Activated naive CD8-positive, alpha-beta T cell treated with anti-CD3 and anti-CD28 coated beads, Interleukin-2, amount 10 ng/mL, durations not matched to agents 7 days and 5 days (primary cell): ENCODE measurements at regions not wholly inside any gene's neighbourhood (a gene's known extent, or its start where the extent isn't known, plus 50 kb on each side); places are given as distances from the start of the nearest gene placed in this dataset.

Experiments used
- ATAC-seq: fragments of 150-1000 bp; cut with Tn5 transposase; one replicate; pipeline ENCODE4 v1.10.0; 2021; ENCODE audit warnings: low read depth, moderate library complexity
- POLR2A ChIA-PET: fragments of 350-600 bp; sonication (Branson Sonifier 250); formaldehyde crosslinking; loops from one replicate; lab custom pipeline; 2021; ENCODE audit warnings: antibody characterized with exemption; lab: Charles Lee
- DNase-seq: peaks from one replicate; pipeline ENCODE4 v3.0.0; 2021
- H3K27ac Mint-ChIP-seq: one replicate; pipeline ENCODE4 v1.8.0; 2022; ENCODE audit warnings: mild to moderate bottlenecking, mixed read lengths
- H3K27me3 Mint-ChIP-seq: one replicate; pipeline ENCODE4 v1.8.0; 2022; ENCODE audit warnings: mild to moderate bottlenecking, moderate library complexity, mixed read lengths
- H3K36me3 Mint-ChIP-seq: one replicate; pipeline ENCODE4 v1.8.0; 2021; ENCODE audit warnings: mild to moderate bottlenecking, mixed read lengths
- H3K4me1 Mint-ChIP-seq: one replicate; pipeline ENCODE4 v1.8.0; 2021; ENCODE audit warnings: mixed read lengths
- H3K4me3 Mint-ChIP-seq: one replicate; pipeline ENCODE4 v1.8.0; 2022; ENCODE audit warnings: mild to moderate bottlenecking, moderate library complexity, mixed read lengths
- H3K9me3 Mint-ChIP-seq: one replicate; pipeline ENCODE4 v1.8.0; 2021; ENCODE audit warnings: mixed read lengths

DNA sequence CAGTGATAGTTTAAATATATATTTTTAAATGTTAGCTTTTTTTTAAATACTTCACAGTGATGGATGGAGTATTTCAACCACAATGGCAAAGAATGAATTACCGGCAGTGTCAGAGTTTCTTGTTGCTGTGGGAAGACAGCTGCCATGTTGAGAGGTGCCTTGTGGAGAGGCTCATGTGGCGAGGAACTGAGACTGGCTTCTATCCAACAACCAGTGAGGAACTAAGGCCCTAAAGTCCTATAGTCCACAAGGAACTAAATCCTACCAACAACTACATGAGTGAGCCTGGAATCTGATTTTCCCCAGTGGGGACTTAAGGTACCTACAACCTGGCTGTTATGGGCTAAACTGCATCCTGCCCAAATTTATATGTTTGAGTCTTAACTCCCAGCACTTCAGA, 220.2 kb upstream of the PLEKHG7 start:
- ATAC-seq = no peak
- H3K9me3 Mint-ChIP-seq = peaks cover 11% of the 10 kb centered on the region
- peaks cover 11% of the 10 kb centered on the region for H3K36me3 Mint-ChIP-seq
- POLR2A ChIA-PET = no interaction called here
- no peak overlapping the region for H3K27ac Mint-ChIP-seq
- no peak for DNase-seq
- H3K4me1 Mint-ChIP-seq = peaks cover 7% of the 10 kb centered on the region
- H3K27me3 Mint-ChIP-seq = no peaks in the 10 kb centered on the region
- no peak overlapping the region for H3K4me3 Mint-ChIP-seq

- H3K4me1 Mint-ChIP-seq = peaks cover 7% of the 10 kb centered on the region
- DNase-seq = no peak
- H3K27ac Mint-ChIP-seq = no peak overlapping the region
- POLR2A ChIA-PET = no interaction called here
- H3K9me3 Mint-ChIP-seq = peaks cover 15% of the 10 kb centered on the region
- no peak overlapping the region for H3K4me3 Mint-ChIP-seq
- H3K27me3 Mint-ChIP-seq = no peaks in the 10 kb centered on the region
- no peak for ATAC-seq
- H3K36me3 Mint-ChIP-seq = peaks cover 14% of the 10 kb centered on the region
Observed at GRCh38 chr12:92481066-92481465, 221.7 kb upstream of the PLEKHG7 start.

GRCh38 chr12:92478692-92479091, 224.1 kb upstream of the PLEKHG7 start:
- Mint-ChIP-seq H3K4me1 (no peaks in the 10 kb centered on the region), H3K4me3 (no peak overlapping the region), H3K27ac (no peak overlapping the region), H3K36me3 (peaks cover 15% of the 10 kb centered on the region), H3K27me3 (no peaks in the 10 kb centered on the region), H3K9me3 (peaks cover 15% of the 10 kb centered on the region)
- no peak for ATAC-seq
- POLR2A ChIA-PET = no interaction called here
- DNase-seq = no peak

GRCh38 chr12:92476844-92477243, 225.9 kb upstream of the PLEKHG7 start:
- Mint-ChIP-seq H3K9me3 (peaks cover 11% of the 10 kb centered on the region), H3K27ac (no peak overlapping the region), H3K4me1 (no peaks in the 10 kb centered on the region), H3K27me3 (no peaks in the 10 kb centered on the region), H3K36me3 (peaks cover 15% of the 10 kb centered on the region), H3K4me3 (no peak overlapping the region)
- DNase-seq = no peak
- POLR2A ChIA-PET = no interaction called here
- no peak for ATAC-seq

GRCh38 chr12:92473564-92473963, 229.2 kb upstream of the PLEKHG7 start:
- no peak overlapping the region for H3K4me3 Mint-ChIP-seq
- H3K36me3 Mint-ChIP-seq = peaks cover 13% of the 10 kb centered on the region
- peaks cover 9% of the 10 kb centered on the region for H3K9me3 Mint-ChIP-seq
- H3K4me1 Mint-ChIP-seq = peaks cover 4% of the 10 kb centered on the region
- ATAC-seq (no peak), DNase-seq (no peak)
- H3K27me3 Mint-ChIP-seq = no peaks in the 10 kb centered on the region
- POLR2A ChIA-PET = no interaction called here
- no peak overlapping the region for H3K27ac Mint-ChIP-seq

DNA sequence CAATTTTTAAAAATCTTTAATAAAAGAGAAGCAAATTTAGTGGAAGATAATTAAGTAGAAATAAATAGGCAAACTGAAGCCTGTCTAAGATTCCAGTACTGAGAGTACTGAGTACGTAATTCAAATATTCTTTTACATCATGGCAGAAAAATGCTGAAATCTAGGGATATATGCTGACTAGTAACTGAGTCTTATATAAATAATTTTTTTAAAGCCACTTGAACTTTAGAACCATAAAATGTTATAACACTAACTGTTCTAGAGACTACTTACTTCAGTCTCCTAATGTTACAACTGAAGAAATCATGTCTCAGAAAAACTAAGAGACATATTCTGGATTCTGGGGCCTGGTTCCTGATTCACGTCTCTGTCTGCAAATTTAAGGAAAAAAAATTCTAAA, 230.6 kb upstream of the PLEKHG7 start:
- Mint-ChIP-seq H3K27ac (no peak overlapping the region), H3K36me3 (peaks cover 13% of the 10 kb centered on the region), H3K4me3 (no peak overlapping the region), H3K4me1 (peaks cover 8% of the 10 kb centered on the region), H3K27me3 (no peaks in the 10 kb centered on the region), H3K9me3 (peaks cover 7% of the 10 kb centered on the region)
- DNase-seq (no peak), ATAC-seq (no peak)
- POLR2A ChIA-PET = no interaction called here

GRCh38 chr12:92471551-92471950, 231.2 kb upstream of the PLEKHG7 start:
- Mint-ChIP-seq H3K36me3 (peaks cover 9% of the 10 kb centered on the region), H3K4me3 (no peak overlapping the region), H3K4me1 (peaks cover 8% of the 10 kb centered on the region), H3K9me3 (peaks cover 3% of the 10 kb centered on the region), H3K27me3 (no peaks in the 10 kb centered on the region), H3K27ac (no peak overlapping the region)
- POLR2A ChIA-PET = no interaction called here
- DNase-seq = no peak
- ATAC-seq = no peak

DNA sequence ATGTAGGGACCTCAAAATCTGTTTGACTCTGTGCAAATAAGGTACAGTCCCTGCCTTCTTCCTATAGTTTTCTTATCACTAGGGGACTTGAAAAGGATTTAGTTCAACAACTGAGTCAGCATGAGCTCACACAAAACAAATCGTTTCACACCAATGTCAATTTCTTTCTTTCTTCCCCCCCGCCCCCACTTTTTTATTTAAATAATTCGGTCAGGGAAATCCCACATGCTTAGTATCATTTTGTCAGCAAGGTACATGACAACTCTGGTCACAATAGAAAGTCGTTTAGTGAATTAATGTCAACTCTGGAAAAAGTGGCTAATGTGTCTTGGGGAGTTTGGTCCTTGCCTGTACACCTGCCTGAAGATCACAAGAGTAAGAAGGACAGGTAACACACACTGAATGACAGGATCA, 232.2 kb upstream of the PLEKHG7 start:
- no peak for DNase-seq
- ATAC-seq = no peak

DNA sequence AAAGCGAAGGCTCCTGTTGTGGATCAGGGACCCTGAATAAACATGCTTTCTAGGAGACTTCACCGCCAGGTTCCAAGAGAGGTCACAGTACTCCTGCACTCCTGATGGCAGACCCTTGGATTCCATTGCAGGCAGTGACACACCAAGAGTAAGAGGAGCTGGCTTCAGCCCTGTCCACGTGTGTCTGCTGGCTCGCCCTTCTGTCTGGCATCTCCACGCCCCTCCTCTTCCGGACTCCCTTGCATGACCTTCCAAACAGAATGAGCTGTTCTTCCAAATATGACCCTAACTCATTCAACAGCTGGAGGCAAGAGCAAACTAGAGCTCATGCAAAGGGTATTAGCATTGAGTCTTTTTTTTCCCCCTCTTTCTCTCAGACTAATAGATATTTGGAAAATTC, 233.0 kb upstream of the PLEKHG7 start:
- Mint-ChIP-seq H3K4me1 (peaks cover 8% of the 10 kb centered on the region), H3K27ac (no peak overlapping the region), H3K4me3 (no peak overlapping the region), H3K9me3 (peaks cover 1% of the 10 kb centered on the region), H3K36me3 (peaks cover 6% of the 10 kb centered on the region), H3K27me3 (no peaks in the 10 kb centered on the region)
- DNase-seq (no peak), ATAC-seq (no peak)
- POLR2A ChIA-PET = no interaction called here

More for the DNA sequence above, 232.2 kb upstream of the PLEKHG7 start:
- H3K27me3 Mint-ChIP-seq = no peaks in the 10 kb centered on the region
- H3K9me3 Mint-ChIP-seq = peaks cover 1% of the 10 kb centered on the region
- no peak overlapping the region for H3K4me3 Mint-ChIP-seq
- H3K27ac Mint-ChIP-seq = no peak overlapping the region
- H3K4me1 Mint-ChIP-seq = peaks cover 8% of the 10 kb centered on the region
- POLR2A ChIA-PET = no interaction called here
- H3K36me3 Mint-ChIP-seq = peaks cover 8% of the 10 kb centered on the region

GRCh38 chr12:92468358-92469020, 234.3 kb upstream of the PLEKHG7 start:
- H3K36me3 Mint-ChIP-seq = peaks cover 7% of the 10 kb centered on the region
- H3K9me3 Mint-ChIP-seq = peaks cover 1% of the 10 kb centered on the region
- no peak overlapping the region for H3K4me3 Mint-ChIP-seq
- POLR2A ChIA-PET = no interaction called here
- no peak overlapping the region for H3K27ac Mint-ChIP-seq
- no peak for ATAC-seq
- H3K4me1 Mint-ChIP-seq = peaks cover 8% of the 10 kb centered on the region
- no peak for DNase-seq
- no peaks in the 10 kb centered on the region for H3K27me3 Mint-ChIP-seq

GRCh38 chr12:92467886-92468285, 234.9 kb upstream of the PLEKHG7 start:
- Mint-ChIP-seq H3K4me1 (peaks cover 9% of the 10 kb centered on the region), H3K9me3 (peaks cover 1% of the 10 kb centered on the region), H3K36me3 (peaks cover 7% of the 10 kb centered on the region), H3K27ac (no peak overlapping the region), H3K27me3 (no peaks in the 10 kb centered on the region), H3K4me3 (no peak overlapping the region)
- POLR2A ChIA-PET = no interaction called here
- DNase-seq (no peak), ATAC-seq (no peak)

DNA sequence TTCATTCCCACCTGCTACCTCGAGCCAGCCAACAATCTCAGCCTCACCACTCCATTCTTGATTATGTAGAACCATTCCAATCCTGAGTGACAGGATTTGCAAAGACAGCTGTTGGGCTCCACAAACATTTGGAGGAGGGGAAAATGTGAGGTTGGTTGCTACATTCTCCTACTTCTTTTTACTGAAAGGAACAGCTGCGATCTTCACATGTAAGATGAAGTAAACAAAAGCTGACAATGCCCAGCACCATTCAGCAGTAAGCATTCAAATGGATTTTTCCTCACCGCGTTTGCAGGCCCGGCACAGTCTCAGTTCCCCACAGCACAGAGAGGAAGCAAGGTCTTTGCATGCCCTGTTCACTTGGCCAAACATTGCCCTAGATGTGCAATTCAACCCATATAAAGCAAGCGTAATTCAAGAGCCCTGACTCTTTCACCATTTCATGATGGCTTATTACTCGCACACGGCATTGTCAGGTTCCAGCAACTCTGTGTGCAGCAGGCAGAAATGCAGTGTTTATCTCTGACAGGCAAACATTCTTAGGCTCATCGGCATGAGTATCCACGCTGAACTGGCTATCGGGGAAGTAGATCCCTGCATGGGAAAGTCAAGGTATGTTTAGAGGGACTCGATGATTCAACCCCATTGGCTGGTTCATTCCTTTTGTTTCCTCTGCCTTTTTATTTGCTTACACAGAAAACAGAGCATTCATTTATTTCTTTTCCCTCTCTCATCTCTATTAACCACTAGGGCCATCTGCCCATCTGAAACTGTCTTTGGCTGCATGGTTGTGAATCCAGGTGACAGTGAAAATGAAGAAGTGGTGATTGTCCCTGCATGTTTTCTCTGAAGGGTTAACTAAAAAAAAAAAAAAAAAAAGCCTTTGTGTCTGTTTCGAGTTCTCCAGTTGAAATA, 236.1 kb upstream of the PLEKHG7 start:
- Mint-ChIP-seq H3K27ac (no peak overlapping the region), H3K27me3 (no peaks in the 10 kb centered on the region), H3K4me3 (no peak overlapping the region), H3K4me1 (peaks cover 16% of the 10 kb centered on the region), H3K36me3 (peaks cover 7% of the 10 kb centered on the region), H3K9me3 (peaks cover 1% of the 10 kb centered on the region)
- DNase-seq (no peak), ATAC-seq (no peak)
- POLR2A ChIA-PET = no interaction called here

DNA sequence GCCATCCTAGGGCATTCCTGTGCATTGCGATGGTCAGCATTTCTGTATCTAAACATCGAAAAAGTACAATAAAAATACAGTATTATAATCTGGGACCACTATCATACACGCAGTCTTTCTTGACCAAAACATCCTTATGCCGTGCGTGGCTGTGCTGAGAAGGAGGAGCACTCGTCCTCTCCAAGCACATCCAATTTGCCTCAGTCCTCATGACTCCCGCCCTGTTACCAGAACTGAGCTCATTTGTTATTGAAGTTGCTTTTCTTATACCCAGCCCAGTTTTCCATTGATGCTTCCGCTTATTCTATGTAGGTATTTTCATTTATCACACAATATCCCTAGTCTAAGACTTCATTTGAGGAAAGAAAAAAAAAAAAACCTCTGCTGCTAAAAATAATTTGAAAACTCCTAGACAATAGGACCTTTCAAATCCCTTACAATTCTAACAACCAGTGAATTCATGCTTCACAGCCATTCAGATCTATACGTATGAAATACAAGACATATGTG, 236.9 kb upstream of the PLEKHG7 start:
- H3K9me3 Mint-ChIP-seq = peaks cover 1% of the 10 kb centered on the region
- H3K36me3 Mint-ChIP-seq = peaks cover 5% of the 10 kb centered on the region
- H3K27me3 Mint-ChIP-seq = no peaks in the 10 kb centered on the region
- H3K4me3 Mint-ChIP-seq = no peak overlapping the region
- POLR2A ChIA-PET = no interaction called here
- H3K4me1 Mint-ChIP-seq = peaks cover 18% of the 10 kb centered on the region
- DNase-seq (no peak), ATAC-seq (no peak)
- no peak overlapping the region for H3K27ac Mint-ChIP-seq

DNA sequence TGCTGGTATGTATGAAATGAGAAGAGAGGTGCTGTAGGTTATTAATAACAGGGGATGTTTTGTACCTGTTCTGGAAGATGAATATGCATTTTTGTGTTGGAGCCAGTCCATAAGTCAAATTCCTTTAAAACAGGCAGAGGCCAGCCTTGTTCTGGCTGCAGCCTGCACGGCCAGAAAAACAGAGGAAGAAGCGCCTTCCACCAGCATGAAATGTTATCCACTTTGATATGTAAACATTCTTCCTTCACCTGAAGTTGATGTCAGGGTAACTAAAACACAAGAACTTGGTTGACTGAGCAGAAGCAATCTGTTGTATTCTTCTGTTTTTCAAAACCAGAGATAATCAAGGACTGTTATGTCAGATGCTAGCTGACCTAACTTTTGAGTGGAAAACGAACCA, 237.9 kb upstream of the PLEKHG7 start:
- no peak overlapping the region for H3K27ac Mint-ChIP-seq
- H3K27me3 Mint-ChIP-seq = no peaks in the 10 kb centered on the region
- peaks cover 13% of the 10 kb centered on the region for H3K4me1 Mint-ChIP-seq
- H3K36me3 Mint-ChIP-seq = peaks cover 5% of the 10 kb centered on the region
- H3K4me3 Mint-ChIP-seq = no peak overlapping the region
- H3K9me3 Mint-ChIP-seq = peaks cover 1% of the 10 kb centered on the region
- ATAC-seq (no peak), DNase-seq (no peak)
- POLR2A ChIA-PET = no interaction called here
